CD14-positive monocyte (primary cell): ENCODE measurements at regions not wholly inside any gene's neighbourhood (a gene's known extent, or its start where the extent isn't known, plus 50 kb on each side); places are given as distances from the start of the nearest gene placed in this dataset.

Source experiments
- DNase-seq, 3 donors: peaks; one replicate each; pipeline ENCODE4 v3.0.0-alpha.2; 2011 to 2022
- H2AFZ ChIP-seq: 2 replicates; pipeline ENCODE4 v1.6.0; 2012; ENCODE audit warnings: mild to moderate bottlenecking, low read depth, low read length, inconsistent platforms; ENCODE audit not compliant: insufficient read depth, poor library complexity, severe bottlenecking
- H3K27ac ChIP-seq, 2 donors: 1 replicate in 1 of 2; 2 replicates in 1 of 2; pipeline ENCODE4 v1.5.1; 2012 to 2013; ENCODE audit warnings: low read length in 2 of 2, control low read depth in 1 of 2, inconsistent platforms in 1 of 2, low read depth in 1 of 2, mild to moderate bottlenecking in 1 of 2
- H3K27me3 ChIP-seq, 2 donors: one replicate each; pipeline versions ENCODE4 v1.6.0 to v1.6.1; 2011 to 2013; ENCODE audit warnings: low read length in 2 of 2; ENCODE audit not compliant: control insufficient read depth in 2 of 2, insufficient read depth in 2 of 2
- H3K36me3 ChIP-seq, 2 donors: replicated peaks in 1 of 2; 1 replicate in 1 of 2; 2 replicates in 1 of 2; pipeline versions ENCODE4 v1.5.1 to v1.6.1; 2012 to 2013; ENCODE audit warnings: low read length in 2 of 2, control low read depth in 1 of 2, inconsistent platforms in 1 of 2, mild to moderate bottlenecking in 1 of 2; ENCODE audit not compliant: insufficient read depth in 2 of 2, control insufficient read depth in 1 of 2
- H3K4me1 ChIP-seq, 2 donors: 1 replicate in 1 of 2; 2 replicates in 1 of 2; pipeline versions ENCODE4 v1.5.1 to v1.6.1; 2012 to 2013; ENCODE audit warnings: low read length in 2 of 2, control low read depth in 1 of 2, inconsistent platforms in 1 of 2, mild to moderate bottlenecking in 1 of 2, moderate library complexity in 1 of 2; ENCODE audit not compliant: insufficient read depth in 2 of 2, control insufficient read depth in 1 of 2
- H3K4me2 ChIP-seq: replicated peaks from 2 replicates; pipeline ENCODE3; 2012; ENCODE audit warnings: low read length, moderate library complexity, mild to moderate bottlenecking; ENCODE audit not compliant: poor library complexity, severe bottlenecking; ENCODE audit errors: extremely low read depth
- H3K4me3 ChIP-seq, 3 experiments: fragments of 200-600 bp in 1 of 3; sonication (generic) in 1 of 3; replicated peaks in 1 of 3; 1 replicate in 2 of 3; 2 replicates in 1 of 3; pipeline ENCODE4 v1.5.1; 2011 to 2013; ENCODE audit warnings: low read length in 3 of 3, mild to moderate bottlenecking in 3 of 3, control low read depth in 2 of 3, low read depth in 2 of 3, inconsistent platforms in 1 of 3, moderate library complexity in 1 of 3
- H3K79me2 ChIP-seq: 2 replicates; pipeline ENCODE4 v1.6.0; 2012; ENCODE audit warnings: mild to moderate bottlenecking, control low read depth, inconsistent platforms, low read length, moderate library complexity; ENCODE audit not compliant: insufficient read depth
- H3K9ac ChIP-seq: 2 replicates; pipeline ENCODE4 v1.6.0; 2017; ENCODE audit warnings: low read length, mild to moderate bottlenecking; ENCODE audit not compliant: insufficient read depth, poor library complexity, severe bottlenecking
- H3K9me3 ChIP-seq, 2 donors: replicated peaks in 1 of 2; 1 replicate in 1 of 2; 2 replicates in 1 of 2; pipeline versions ENCODE4 v1.5.1 to v1.6.1; 2012 to 2013; ENCODE audit warnings: low read length in 2 of 2, control low read depth in 1 of 2; ENCODE audit not compliant: control insufficient read depth in 1 of 2, insufficient read depth in 1 of 2
- H4K20me1 ChIP-seq: 2 replicates; pipeline ENCODE4 v1.6.0; 2012; ENCODE audit warnings: mild to moderate bottlenecking, low read length, control low read depth, moderate library complexity; ENCODE audit not compliant: insufficient read depth
- H3K27ac Mint-ChIP-seq, 7 donors: one replicate each; pipeline ENCODE4 v1.8.0; 2020; ENCODE audit warnings: mild to moderate bottlenecking in 7 of 7, mixed read lengths in 7 of 7, moderate library complexity in 6 of 7, inconsistent platforms in 2 of 7
- H3K27me3 Mint-ChIP-seq, 3 donors: one replicate each; pipeline ENCODE4 v1.8.0; 2021 to 2022; ENCODE audit warnings: low read depth in 3 of 3, mild to moderate bottlenecking in 3 of 3, mixed read lengths in 3 of 3, moderate library complexity in 3 of 3, inconsistent platforms in 1 of 3
- H3K36me3 Mint-ChIP-seq, 2 donors: one replicate each; pipeline ENCODE4 v1.8.0; 2020; ENCODE audit warnings: mixed read lengths in 2 of 2, inconsistent platforms in 1 of 2, mild to moderate bottlenecking in 1 of 2
- H3K4me1 Mint-ChIP-seq: one replicate; pipeline ENCODE4 v1.8.0; 2020; ENCODE audit warnings: mild to moderate bottlenecking, mixed read lengths
- H3K4me3 Mint-ChIP-seq, 2 donors: one replicate each; pipeline ENCODE4 v1.8.0; 2020; ENCODE audit warnings: mild to moderate bottlenecking in 2 of 2, mixed read lengths in 2 of 2, moderate library complexity in 1 of 2
- H3K9me3 Mint-ChIP-seq, 7 donors: one replicate each; pipeline ENCODE4 v1.8.0; 2020 to 2022; ENCODE audit warnings: mixed read lengths in 7 of 7, mild to moderate bottlenecking in 6 of 7, moderate library complexity in 6 of 7, inconsistent platforms in 2 of 7
- CTCF ChIP-seq: fragments of 200-600 bp; IDR thresholded peaks from one replicate; pipeline ENCODE4 v1.8.0; 2022; ENCODE audit warnings: antibody characterized with exemption, mild to moderate bottlenecking
- WGBS: methylation state at CpG from one replicate; pipeline ENCODE4 v1.1.5; 2013; ENCODE audit warnings: missing lambda C conversion rate; ENCODE audit not compliant: insufficient coverage; 5-methylcytosine and 5-hydroxymethylcytosine counted together
- intact Hi-C, 2 donors: fragments of 100-400 bp; cut with micrococcal nuclease; formaldehyde crosslinking; loops; one replicate each; pipeline versions ENCODE4 v1.15.0 to v1.15.1; 2023

- Mint-ChIP-seq H3K9me3 (peaks cover 0 to 19% (median 3%) of the 10 kb centered on the region in 7 donors), H3K27ac (no peak overlapping the region), H3K4me1 (no peaks in the 10 kb centered on the region), H3K4me3 (no peak overlapping the region), H3K36me3 (no peaks in the 10 kb centered on the region), H3K27me3 (peaks cover 0 to 2% (median 0%) of the 10 kb centered on the region in 3 donors)
- Histone ChIP-seq H3K4me2 (no peak overlapping the region), H4K20me1 (no peaks in the 10 kb centered on the region), H3K27me3 (no peaks in the 10 kb centered on the region), H3K9ac (no peak overlapping the region), H3K79me2 (no peaks in the 10 kb centered on the region), H3K27ac (no peak overlapping the region), H3K9me3 (peaks cover 0 to 14% of the 10 kb centered on the region in 2 donors), H3K36me3 (no peaks in the 10 kb centered on the region), H3K4me1 (no peaks in the 10 kb centered on the region), H2AFZ (no peak overlapping the region), H3K4me3 (no peak overlapping the region)
- DNase-seq = no peak
- TF ChIP-seq CTCF = no peak
- no CpG with 5 or more reads among the region's 2 CpGs for WGBS
- intact Hi-C loops = no loop called here
Observed at GRCh38 chr5:5586721-5587120, 164.2 kb downstream of the ICE1 start.

GRCh38 chr5:5585751-5586341 is 163.4 kb downstream of the ICE1 start:
- intact Hi-C loops = no loop called here
- Histone ChIP-seq H3K9me3 (peaks cover 0 to 13% of the 10 kb centered on the region in 2 donors), H3K27me3 (no peaks in the 10 kb centered on the region), H3K36me3 (no peaks in the 10 kb centered on the region), H3K4me1 (no peaks in the 10 kb centered on the region), H3K9ac (no peak overlapping the region), H3K79me2 (no peaks in the 10 kb centered on the region), H3K4me3 (no peak overlapping the region), H3K4me2 (no peak overlapping the region), H3K27ac (no peak overlapping the region), H4K20me1 (no peaks in the 10 kb centered on the region), H2AFZ (no peak overlapping the region)
- H3K27ac Mint-ChIP-seq = no peak overlapping the region
- H3K4me1 Mint-ChIP-seq = no peaks in the 10 kb centered on the region
- peaks cover 0 to 19% (median 2%) of the 10 kb centered on the region in 7 donors for H3K9me3 Mint-ChIP-seq
- no peak for TF ChIP-seq CTCF
- no peak overlapping the region for H3K4me3 Mint-ChIP-seq
- 92% methylated on average over 4 of the region's 6 CpGs for WGBS
- DNase-seq = no peak
- H3K27me3 Mint-ChIP-seq = peaks cover 0 to 2% (median 0%) of the 10 kb centered on the region in 3 donors
- no peaks in the 10 kb centered on the region for H3K36me3 Mint-ChIP-seq
